Erythroblast (primary cell): ENCODE measurements at regions not wholly inside any gene's neighbourhood (a gene's known extent, or its start where the extent isn't known, plus 50 kb on each side); places are given as distances from the start of the nearest gene placed in this dataset.

Experiments used
- GATA1 ChIP-seq: IDR thresholded peaks from 2 replicates; pipeline ENCODE4 v1.6.1; 2011; ENCODE audit warnings: low read depth, mild to moderate bottlenecking, control low read depth, low read length, moderate library complexity
- POLR2A ChIP-seq: IDR thresholded peaks from 2 replicates; pipeline ENCODE4 v1.6.1; 2011; ENCODE audit warnings: mild to moderate bottlenecking, low read length

- TF ChIP-seq POLR2A (no peak), GATA1 (no peak)
Observed at GRCh38 chr12:125434936-125435443, 369.8 kb downstream of the AACS start.
